SJCRH30 (cell line): ENCODE measurements at regions not wholly inside any gene's neighbourhood (a gene's known extent, or its start where the extent isn't known, plus 50 kb on each side); places are given as distances from the start of the nearest gene placed in this dataset.
"Not testable (repeated sequence)": the region's sequence is repeated elsewhere in the genome, so short reads cannot be mapped to it uniquely, and the experiment has no call there.

Source experiments
- DNase-seq, 2 experiments: peaks; one replicate each; pipeline ENCODE4 v3.0.0-alpha.2; 2015 to 2020
- H3K27ac ChIP-seq: fragments of 250-450 bp; sonication (Bioruptor Pico); 2 replicates; pipeline ENCODE4 v1.5.1; 2020; ENCODE audit warnings: mild to moderate bottlenecking, moderate library complexity
- H3K27me3 ChIP-seq: fragments of 250-450 bp; sonication (Bioruptor Pico); 2 replicates; pipeline ENCODE4 v1.5.1; 2020; ENCODE audit warnings: mild to moderate bottlenecking, moderate library complexity
- H3K36me3 ChIP-seq: fragments of 250-450 bp; sonication (Bioruptor Pico); 2 replicates; pipeline ENCODE4 v1.5.1; 2020; ENCODE audit warnings: mild to moderate bottlenecking, moderate library complexity
- H3K4me1 ChIP-seq: fragments of 250-450 bp; sonication (Bioruptor Pico); 2 replicates; pipeline ENCODE4 v1.5.1; 2020; ENCODE audit warnings: mild to moderate bottlenecking, moderate library complexity
- H3K4me3 ChIP-seq: fragments of 250-450 bp; sonication (Bioruptor Pico); 2 replicates; pipeline ENCODE4 v1.5.1; 2020; ENCODE audit warnings: mild to moderate bottlenecking, moderate library complexity
- H3K9me3 ChIP-seq: fragments of 250-450 bp; sonication (Bioruptor Pico); replicated peaks from 2 replicates; pipeline ENCODE4 v1.5.1; 2020; ENCODE audit warnings: mild to moderate bottlenecking, moderate library complexity

- Histone ChIP-seq H3K27me3 (no peaks in the 10 kb centered on the region), H3K36me3 (no peaks in the 10 kb centered on the region), H3K4me1 (peaks cover 42% of the 10 kb centered on the region), H3K27ac (no peak overlapping the region), H3K9me3 (no peaks in the 10 kb centered on the region), H3K4me3 (no peak overlapping the region)
- no peak for DNase-seq
These were observed 194.4 kb downstream of the DEPDC1B start for GRCh38 chr5:60505373-60506171.

GRCh38 chr5:60504342-60504741 lies 195.6 kb downstream of the DEPDC1B start:
- Histone ChIP-seq H3K4me1 (peaks cover 30% of the 10 kb centered on the region), H3K4me3 (no peak overlapping the region), H3K27me3 (no peaks in the 10 kb centered on the region), H3K36me3 (no peaks in the 10 kb centered on the region), H3K27ac (no peak overlapping the region), H3K9me3 (no peaks in the 10 kb centered on the region)
- DNase-seq, result peak in 1 of 2 experiments; percentile 24

GRCh38 chr5:60503771-60504170 lies 196.2 kb downstream of the DEPDC1B start:
- DNase-seq, result peak in 1 of 2 experiments; percentile 29
- Histone ChIP-seq H3K27me3 (no peaks in the 10 kb centered on the region), H3K36me3 (no peaks in the 10 kb centered on the region)

GRCh38 chr5:60497706-60498500 lies 202.1 kb downstream of the DEPDC1B start:
- Histone ChIP-seq H3K4me3 (no peak overlapping the region), H3K36me3 (no peaks in the 10 kb centered on the region), H3K27me3 (no peaks in the 10 kb centered on the region), H3K9me3 (no peaks in the 10 kb centered on the region), H3K4me1 (no peaks in the 10 kb centered on the region), H3K27ac (no peak overlapping the region)
- no peak for DNase-seq

More at GRCh38 chr5:60503771-60504170, 196.2 kb downstream of the DEPDC1B start:
- Histone ChIP-seq H3K27ac (no peak overlapping the region), H3K4me3 (no peak overlapping the region), H3K4me1 (peaks cover 29% of the 10 kb centered on the region), H3K9me3 (no peaks in the 10 kb centered on the region)

- no peak overlapping the region for H3K27ac ChIP-seq
- H3K36me3 ChIP-seq, result no peaks in the 10 kb centered on the region
- H3K4me1 ChIP-seq, result no peaks in the 10 kb centered on the region
These were observed 204.1 kb downstream of the DEPDC1B start for GRCh38 chr5:60495644-60496520.

GRCh38 chr5:60494635-60495034 lies 205.3 kb downstream of the DEPDC1B start:
- H3K4me3 ChIP-seq, result no peak overlapping the region
- no peaks in the 10 kb centered on the region for H3K9me3 ChIP-seq
- H3K4me1 ChIP-seq, result no peaks in the 10 kb centered on the region
- no peak overlapping the region for H3K27ac ChIP-seq
- H3K27me3 ChIP-seq, result 0 out of 2 replicates have a peak, but pooled peaks cover 2% of the 10 kb centered on the region
- no peaks in the 10 kb centered on the region for H3K36me3 ChIP-seq
- DNase-seq, result no peak

More at GRCh38 chr5:60495644-60496520, 204.1 kb downstream of the DEPDC1B start:
- DNase-seq, result no peak
- Histone ChIP-seq H3K27me3 (0 out of 2 replicates have a peak, but pooled peaks cover 2% of the 10 kb centered on the region), H3K4me3 (no peak overlapping the region), H3K9me3 (no peaks in the 10 kb centered on the region)

GRCh38 chr5:60494144-60494543 lies 205.8 kb downstream of the DEPDC1B start:
- Histone ChIP-seq H3K4me1 (no peaks in the 10 kb centered on the region), H3K4me3 (no peak overlapping the region), H3K36me3 (no peaks in the 10 kb centered on the region), H3K27me3 (0 out of 2 replicates have a peak, but pooled peaks cover 2% of the 10 kb centered on the region), H3K9me3 (no peaks in the 10 kb centered on the region), H3K27ac (no peak overlapping the region)
- no peak for DNase-seq

- H3K9me3 ChIP-seq, result no peaks in the 10 kb centered on the region
- 0 out of 2 replicates have a peak, but pooled peaks cover 2% of the 10 kb centered on the region for H3K27me3 ChIP-seq
- H3K4me3 ChIP-seq, result no peak overlapping the region
- no peaks in the 10 kb centered on the region for H3K36me3 ChIP-seq
- H3K4me1 ChIP-seq, result no peaks in the 10 kb centered on the region
- no peak overlapping the region for H3K27ac ChIP-seq
- DNase-seq, result no peak
These were observed 206.6 kb downstream of the DEPDC1B start for GRCh38 chr5:60493372-60493771.

- Histone ChIP-seq H3K4me3 (no peak overlapping the region), H3K36me3 (no peaks in the 10 kb centered on the region), H3K27ac (no peak overlapping the region), H3K27me3 (0 out of 2 replicates have a peak, but pooled peaks cover 2% of the 10 kb centered on the region), H3K4me1 (no peaks in the 10 kb centered on the region), H3K9me3 (no peaks in the 10 kb centered on the region)
- DNase-seq, result no peak
These were observed 207.0 kb downstream of the DEPDC1B start for GRCh38 chr5:60492958-60493357.

- DNase-seq, H3K4me1 ChIP-seq, H3K9me3 ChIP-seq, H3K36me3 ChIP-seq, H3K4me3 ChIP-seq, H3K27ac ChIP-seq, H3K27me3 ChIP-seq: not testable (repeated sequence)
These were observed 207.6 kb downstream of the DEPDC1B start for GRCh38 chr5:60492358-60492757.

GRCh38 chr5:60490597-60491166 lies 209.3 kb downstream of the DEPDC1B start:
- Histone ChIP-seq H3K27me3 (0 out of 2 replicates have a peak, but pooled peaks cover 2% of the 10 kb centered on the region), H3K36me3 (no peaks in the 10 kb centered on the region), H3K27ac (no peak overlapping the region), H3K9me3 (no peaks in the 10 kb centered on the region), H3K4me3 (no peak overlapping the region), H3K4me1 (no peaks in the 10 kb centered on the region)
- no peak for DNase-seq

GRCh38 chr5:60489856-60490255 lies 210.1 kb downstream of the DEPDC1B start:
- Histone ChIP-seq H3K27me3 (0 out of 2 replicates have a peak, but pooled peaks cover 2% of the 10 kb centered on the region), H3K9me3 (no peaks in the 10 kb centered on the region), H3K27ac (no peak overlapping the region), H3K36me3 (no peaks in the 10 kb centered on the region), H3K4me1 (no peaks in the 10 kb centered on the region), H3K4me3 (no peak overlapping the region)
- no peak for DNase-seq

- Histone ChIP-seq H3K4me3 (no peak overlapping the region), H3K27ac (no peak overlapping the region), H3K36me3 (no peaks in the 10 kb centered on the region), H3K4me1 (no peaks in the 10 kb centered on the region), H3K27me3 (0 out of 2 replicates have a peak, but pooled peaks cover 2% of the 10 kb centered on the region), H3K9me3 (no peaks in the 10 kb centered on the region)
- DNase-seq, result no peak
These were observed 210.6 kb downstream of the DEPDC1B start for GRCh38 chr5:60489377-60489776.
